GM12892 (cell line): ENCODE measurements at regions not wholly inside any gene's neighbourhood (a gene's known extent, or its start where the extent isn't known, plus 50 kb on each side); places are given as distances from the start of the nearest gene placed in this dataset.

Source experiments
- POLR2A ChIP-seq: IDR thresholded peaks from 2 replicates; pipeline ENCODE4 v1.6.1; 2011; ENCODE audit warnings: low read depth, low read length, control low read depth
- POLR2AphosphoS5 ChIP-seq: IDR thresholded peaks from 2 replicates; pipeline ENCODE4 v1.6.1; 2011; ENCODE audit warnings: low read depth, low read length, control low read depth
- TAF1 ChIP-seq: IDR thresholded peaks from 2 replicates; pipeline ENCODE4 v1.6.1; 2011; ENCODE audit warnings: low read depth, mild to moderate bottlenecking, control low read depth, low read length, borderline replicate concordance

- TF ChIP-seq POLR2A: no peak
- no peak for TF ChIP-seq POLR2AphosphoS5
- no peak for TF ChIP-seq TAF1
Measured at GRCh38 chr5:105670596-105670995, 2000.1 kb downstream of the EFNA5 start.
